PC-9 (cell line): ENCODE measurements at regions not wholly inside any gene's neighbourhood (a gene's known extent, or its start where the extent isn't known, plus 50 kb on each side); places are given as distances from the start of the nearest gene placed in this dataset.

Experiments used
- BruUV-seq: library from RNA; stranded (reverse); fragments of 400-500 nt; replicated peaks from 2 replicates; lab custom pipeline; 2021; lab: Mats Ljungman, UMichigan
- CTCF ChIA-PET: fragments of 300-600 bp; sonication (Branson Sonifier 250); formaldehyde crosslinking; loops from one replicate; lab custom pipeline; 2022; ENCODE audit warnings: antibody characterized with exemption; lab: Charles Lee
- POLR2A ChIA-PET: fragments of 300-600 bp; sonication (Branson Sonifier 250); formaldehyde crosslinking; loops from one replicate; lab custom pipeline; 2022; ENCODE audit warnings: antibody characterized with exemption; ENCODE audit not compliant: unreplicated experiment; lab: Charles Lee
- DNase-seq, 2 experiments: peaks; one replicate each; pipeline versions ENCODE4 v3.0.0 to v3.0.0-alpha.2; 2015 to 2022; ENCODE audit warnings: mixed read lengths in 1 of 2
- H2AFZ ChIP-seq: fragments of 200-600 bp; sonication (generic); 2 replicates; pipeline ENCODE4 v1.8.1; 2017; ENCODE audit warnings: antibody characterized with exemption
- H3F3A ChIP-seq: fragments of 200-600 bp; sonication (generic); 2 replicates; pipeline ENCODE4 v1.8.1; 2017; ENCODE audit warnings: antibody characterized with exemption, mild to moderate bottlenecking, low read depth; ENCODE audit not compliant: insufficient read depth
- H3K27ac ChIP-seq: fragments of 200-600 bp; sonication (generic); 2 replicates; pipeline ENCODE4 v1.6.1; 2016; ENCODE audit warnings: mixed run types
- H3K27me3 ChIP-seq: fragments of 200-600 bp; sonication (generic); 2 replicates; pipeline ENCODE4 v1.6.1; 2016; ENCODE audit warnings: low read depth, mixed run types; ENCODE audit not compliant: insufficient read depth
- H3K36me3 ChIP-seq: fragments of 200-600 bp; sonication (generic); 2 replicates; pipeline ENCODE4 v1.6.1; 2016; ENCODE audit warnings: low read depth, mixed run types
- H3K4me1 ChIP-seq: fragments of 200-600 bp; sonication (generic); replicated peaks from 2 replicates; pipeline ENCODE4 v1.6.1; 2016; ENCODE audit warnings: mixed run types; ENCODE audit not compliant: insufficient read depth
- H3K4me2 ChIP-seq: fragments of 200-600 bp; sonication (generic); 2 replicates; pipeline ENCODE4 v1.6.1; 2017; ENCODE audit warnings: mixed run types
- H3K4me3 ChIP-seq: fragments of 200-600 bp; sonication (generic); 2 replicates; pipeline ENCODE4 v1.6.1; 2016; ENCODE audit warnings: mixed run types
- H3K79me2 ChIP-seq: fragments of 200-600 bp; sonication (generic); 2 replicates; pipeline ENCODE4 v1.6.1; 2017; ENCODE audit warnings: low read depth, mixed run types
- H3K9me2 ChIP-seq: fragments of 200-600 bp; sonication (generic); 2 replicates; pipeline ENCODE4 v1.8.1; 2017; ENCODE audit warnings: mild to moderate bottlenecking; ENCODE audit not compliant: insufficient read depth
- H3K9me3 ChIP-seq: fragments of 200-600 bp; sonication (generic); 2 replicates; pipeline ENCODE4 v1.8.1; 2016; ENCODE audit warnings: low read depth; ENCODE audit not compliant: insufficient read depth
- H4K20me1 ChIP-seq: fragments of 200-600 bp; sonication (generic); 2 replicates; pipeline ENCODE4 v1.8.1; 2017; ENCODE audit not compliant: insufficient read depth
- EZH2 ChIP-seq: fragments of 200-600 bp; sonication (generic); IDR thresholded peaks from 2 replicates; pipeline ENCODE4 v1.8.0; 2017; ENCODE audit warnings: antibody characterized with exemption, low read depth
- intact Hi-C: fragments of 100-400 bp; cut with micrococcal nuclease; formaldehyde crosslinking; loops from one replicate; pipeline ENCODE4 v1.10.0; 2022; ENCODE audit not compliant: unreplicated experiment
- TF ChIP-seq, protein P1 (sequence below): fragments of 200-600 bp; sonication (generic); conservative IDR thresholded peaks from 2 replicates; pipeline ENCODE4 v1.6.1; 2017; ENCODE audit warnings: mixed run types, antibody characterized with exemption, mild to moderate bottlenecking, moderate library complexity

DNA sequence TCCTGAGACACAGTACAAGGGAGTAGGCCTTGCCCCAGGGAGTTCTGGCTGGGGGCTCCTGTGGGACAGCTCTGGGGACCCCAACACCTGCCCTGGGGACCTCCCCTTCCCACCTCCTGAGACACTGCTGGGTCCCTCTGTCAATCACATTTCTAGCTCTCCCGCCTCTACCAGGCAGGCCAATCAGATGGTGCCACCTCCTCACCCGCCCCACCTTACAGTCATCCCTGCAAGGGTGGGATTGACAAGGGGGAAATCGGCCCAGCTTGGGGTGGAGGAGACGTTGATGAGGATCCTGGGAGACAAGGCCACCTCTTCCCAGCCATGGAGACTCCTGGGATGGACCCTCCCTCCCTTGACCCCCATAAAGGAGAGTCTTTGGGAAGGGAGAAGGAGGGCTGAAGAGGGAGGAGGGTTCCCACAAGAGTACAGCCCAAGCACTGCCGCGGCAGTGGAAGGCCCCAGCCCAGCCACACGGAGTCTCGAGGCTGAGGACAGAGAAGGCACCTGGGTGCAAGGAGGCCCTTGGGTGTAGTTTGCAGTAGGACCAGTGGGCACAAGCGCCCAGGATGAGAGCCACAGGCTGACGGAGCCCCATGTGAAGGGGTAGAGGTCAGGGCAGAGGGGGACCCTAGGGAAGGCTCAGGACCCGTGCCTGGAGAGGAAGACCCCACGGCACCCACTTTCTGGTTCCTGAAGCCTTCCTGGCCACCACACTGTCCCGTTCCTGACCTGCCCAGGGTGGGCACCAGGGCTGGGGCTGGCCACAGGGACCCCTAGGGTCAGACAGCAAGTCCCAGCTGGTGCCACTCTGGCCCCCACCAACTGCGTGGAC is 109.9 kb upstream of the OTOS start:
- H3K4me3 ChIP-seq: no peak overlapping the region; the same call in 1 of the 2 replicates
- peak overlapping the region; percentile 86 for H3K4me2 ChIP-seq
- no peaks in the 10 kb centered on the region for H4K20me1 ChIP-seq
- no peaks in the 10 kb centered on the region for H3K79me2 ChIP-seq
- H3K36me3 ChIP-seq: no peaks in the 10 kb centered on the region
- BruUV-seq: TSS peak; percentile 8
- H3F3A ChIP-seq: peaks cover 8% of the 10 kb centered on the region; the same call in 1 of the 2 replicates
- H3K27ac ChIP-seq: no peak overlapping the region
- H3K9me3 ChIP-seq: no peaks in the 10 kb centered on the region
- TF ChIP-seq, protein P1, sequence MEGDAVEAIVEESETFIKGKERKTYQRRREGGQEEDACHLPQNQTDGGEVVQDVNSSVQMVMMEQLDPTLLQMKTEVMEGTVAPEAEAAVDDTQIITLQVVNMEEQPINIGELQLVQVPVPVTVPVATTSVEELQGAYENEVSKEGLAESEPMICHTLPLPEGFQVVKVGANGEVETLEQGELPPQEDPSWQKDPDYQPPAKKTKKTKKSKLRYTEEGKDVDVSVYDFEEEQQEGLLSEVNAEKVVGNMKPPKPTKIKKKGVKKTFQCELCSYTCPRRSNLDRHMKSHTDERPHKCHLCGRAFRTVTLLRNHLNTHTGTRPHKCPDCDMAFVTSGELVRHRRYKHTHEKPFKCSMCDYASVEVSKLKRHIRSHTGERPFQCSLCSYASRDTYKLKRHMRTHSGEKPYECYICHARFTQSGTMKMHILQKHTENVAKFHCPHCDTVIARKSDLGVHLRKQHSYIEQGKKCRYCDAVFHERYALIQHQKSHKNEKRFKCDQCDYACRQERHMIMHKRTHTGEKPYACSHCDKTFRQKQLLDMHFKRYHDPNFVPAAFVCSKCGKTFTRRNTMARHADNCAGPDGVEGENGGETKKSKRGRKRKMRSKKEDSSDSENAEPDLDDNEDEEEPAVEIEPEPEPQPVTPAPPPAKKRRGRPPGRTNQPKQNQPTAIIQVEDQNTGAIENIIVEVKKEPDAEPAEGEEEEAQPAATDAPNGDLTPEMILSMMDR: no peak
- TF ChIP-seq EZH2: no peak
- H3K4me1 ChIP-seq: peaks cover 31% of the 10 kb centered on the region
- peak in 1 of 2 experiments; percentile 21 for DNase-seq
- ChIA-PET POLR2A (no interaction called here), CTCF (interaction anchor here (0.6 kb wide), 1 partner anchor 137 kb away, joined by 4 read pairs; no protein-coding TSS in a partner anchor)
- no peaks in the 10 kb centered on the region for H3K27me3 ChIP-seq
- intact Hi-C loops: loop anchor here (5.0 kb wide), 1 partner anchor 317 kb away; the partner anchor contains the start of gene RNPEPL1
- no peak overlapping the region for H2AFZ ChIP-seq
- no peaks in the 10 kb centered on the region for H3K9me2 ChIP-seq

DNA sequence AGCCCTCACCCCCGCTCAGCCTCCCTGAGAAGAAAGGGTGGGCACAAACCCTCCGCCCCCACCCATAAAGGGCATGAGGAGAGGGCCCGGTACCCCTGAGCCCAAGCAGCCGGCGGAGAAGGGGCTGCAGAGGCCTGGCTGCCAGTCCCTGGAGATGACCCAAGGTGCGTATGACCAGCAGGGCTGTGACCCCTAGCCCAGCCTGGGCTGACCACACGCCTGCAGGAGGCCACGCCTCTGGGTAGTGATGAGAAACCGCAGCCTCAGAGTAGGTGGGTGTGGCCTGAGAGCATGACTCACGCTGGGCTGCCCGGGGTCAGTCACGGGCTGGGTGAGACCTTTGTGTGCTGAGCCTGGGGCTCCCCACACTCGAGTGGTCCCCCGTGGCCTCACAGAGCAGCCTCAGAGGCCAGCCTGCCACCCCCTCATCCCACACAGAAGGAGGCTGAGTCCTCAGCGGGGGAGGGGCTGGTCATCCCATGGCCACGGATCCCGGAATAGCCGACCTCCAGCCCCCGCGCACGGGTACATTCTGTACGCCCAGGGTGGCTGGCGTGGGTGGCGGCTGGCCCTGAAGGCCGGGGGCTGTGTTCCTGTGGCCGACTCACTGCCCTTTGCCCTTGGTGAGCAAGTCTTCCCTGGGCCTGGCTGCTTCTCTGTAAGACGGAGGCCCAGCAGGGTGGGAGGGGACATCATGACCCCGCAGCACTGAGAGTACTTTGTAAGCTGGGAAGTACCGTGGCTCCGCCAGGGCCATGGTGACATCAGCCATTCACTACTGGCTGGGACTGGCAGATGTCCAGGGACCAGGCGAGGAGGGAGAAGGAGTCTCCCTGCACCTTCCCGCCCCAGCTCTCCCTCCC is 110.8 kb upstream of the OTOS start:
- ChIA-PET CTCF (interaction anchor here (0.9 kb wide), 1 partner anchor 18 kb away, joined by 7 read pairs; no protein-coding TSS in a partner anchor), POLR2A (interaction anchor here (0.8 to 1.2 kb wide), 4 partner anchors 18 to 182 kb away, joined by 4 to 27 read pairs (median 6); no protein-coding TSS in a partner anchor)
- Histone ChIP-seq H3K27me3 (no peaks in the 10 kb centered on the region), H3K4me3 (peak overlapping the region; percentile 48; the same call in 1 of the 2 replicates), H3F3A (peaks cover 15% of the 10 kb centered on the region), H3K4me2 (peak overlapping the region; percentile 86), H4K20me1 (no peaks in the 10 kb centered on the region), H3K36me3 (no peaks in the 10 kb centered on the region), H3K27ac (peak overlapping the region; percentile 86), H3K79me2 (no peaks in the 10 kb centered on the region), H3K9me2 (no peaks in the 10 kb centered on the region), H2AFZ (peak overlapping the region; percentile 74), H3K9me3 (no peaks in the 10 kb centered on the region), H3K4me1 (peaks cover 39% of the 10 kb centered on the region)
- TF ChIP-seq, protein P1: no peak
- TF ChIP-seq EZH2: no peak
- BruUV-seq: TSS peak; percentile 77
- intact Hi-C loops: loop anchor here (1.0 to 5.0 kb wide), 5 partner anchors 18 to 316 kb away; partner anchors contain the start of genes GPC1 and RNPEPL1
- DNase-seq: peak; percentile 92 to 98

DNA sequence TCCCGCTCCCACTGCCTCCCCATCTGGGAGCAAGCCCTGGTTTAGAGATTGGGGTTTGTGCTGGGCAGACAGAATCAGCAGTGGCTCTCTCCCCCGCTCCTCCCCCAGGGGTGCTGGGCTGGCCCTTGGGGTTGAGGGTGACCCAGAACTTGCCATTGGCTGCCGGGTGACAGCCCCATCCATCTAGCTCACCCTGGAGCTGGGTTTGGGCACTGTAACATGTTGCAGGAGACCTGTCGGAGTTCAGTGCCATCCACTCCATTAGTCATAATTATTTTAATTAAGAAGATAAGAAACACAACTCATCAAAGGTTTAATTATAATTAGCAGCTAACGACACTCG is 111.4 kb upstream of the OTOS start:
- CTCF ChIA-PET: interaction anchor here (0.6 to 0.9 kb wide), 2 partner anchors 19 to 206 kb away, joined by 3 to 7 read pairs; no protein-coding TSS in a partner anchor
- Histone ChIP-seq H3K9me2 (no peaks in the 10 kb centered on the region), H3K9me3 (no peaks in the 10 kb centered on the region), H3K27ac (peak overlapping the region; percentile 86), H3K4me1 (peaks cover 45% of the 10 kb centered on the region), H4K20me1 (no peaks in the 10 kb centered on the region), H3K36me3 (no peaks in the 10 kb centered on the region), H2AFZ (peak overlapping the region; percentile 74; the same call in 1 of the 2 replicates), H3K4me2 (peak overlapping the region; percentile 86), H3K4me3 (peak overlapping the region; percentile 48; the same call in 1 of the 2 replicates), H3K27me3 (no peaks in the 10 kb centered on the region), H3K79me2 (no peaks in the 10 kb centered on the region), H3F3A (peaks cover 20% of the 10 kb centered on the region)
- POLR2A ChIA-PET: interaction anchor here (0.8 to 1.2 kb wide), 4 partner anchors 19 to 182 kb away, joined by 4 to 27 read pairs (median 6); no protein-coding TSS in a partner anchor
- BruUV-seq: no TSS peak
- TF ChIP-seq, protein P1: no peak
- no peak for TF ChIP-seq EZH2
- DNase-seq: no peak
- intact Hi-C loops: loop anchor here (1.0 to 5.0 kb wide), 5 partner anchors 19 to 315 kb away; partner anchors contain the start of genes GPC1 and RNPEPL1
